GM21786 (cell line): ENCODE measurements at regions not wholly inside any gene's neighbourhood (a gene's known extent, or its start where the extent isn't known, plus 50 kb on each side); places are given as distances from the start of the nearest gene placed in this dataset.
"Not testable (repeated sequence)": the region's sequence is repeated elsewhere in the genome, so short reads cannot be mapped to it uniquely, and the experiment has no call there.

Source experiments
- ATAC-seq: cut with Tn5 transposase; IDR thresholded peaks from one replicate; pipeline ENCODE4 v1.9.1; 2021; ENCODE audit not compliant: unreplicated experiment

- no peak for ATAC-seq
These were observed 505.1 kb downstream of the LTN1 start for GRCh38 chr21:28487455-28488070.

- ATAC-seq: no peak
These were observed 507.2 kb downstream of the LTN1 start for GRCh38 chr21:28485301-28486022.

GRCh38 chr21:28483301-28484035 is 509.2 kb downstream of the LTN1 start:
- ATAC-seq: no peak

GRCh38 chr21:28482657-28483056 is 510.0 kb downstream of the LTN1 start:
- ATAC-seq: no peak

GRCh38 chr21:28480470-28480869 is 512.2 kb downstream of the LTN1 start:
- ATAC-seq: no peak

- ATAC-seq: no peak
These were observed 519.0 kb downstream of the LTN1 start for GRCh38 chr21:28473530-28474220.

GRCh38 chr21:28472543-28472942 is 520.1 kb downstream of the LTN1 start:
- ATAC-seq: not testable (repeated sequence)

- ATAC-seq: no peak
These were observed 527.7 kb downstream of the LTN1 start for GRCh38 chr21:28464988-28465387.

GRCh38 chr21:28464095-28464494 is 528.6 kb downstream of the LTN1 start:
- no peak for ATAC-seq

- ATAC-seq: no peak
These were observed 533.5 kb downstream of the LTN1 start for GRCh38 chr21:28459193-28459592.

- no peak for ATAC-seq
These were observed 534.2 kb downstream of the LTN1 start for GRCh38 chr21:28458446-28458845.

- ATAC-seq: no peak
These were observed 537.5 kb downstream of the LTN1 start for GRCh38 chr21:28455253-28455600.

GRCh38 chr21:28454564-28455252 is 538.0 kb downstream of the LTN1 start:
- no peak for ATAC-seq

- no peak for ATAC-seq
These were observed 545.2 kb downstream of the LTN1 start for GRCh38 chr21:28447462-28447861.

GRCh38 chr21:28445141-28445830 is 547.4 kb downstream of the LTN1 start:
- ATAC-seq: no peak

- no peak for ATAC-seq
These were observed 548.1 kb downstream of the LTN1 start for GRCh38 chr21:28444557-28444956.

- no peak for ATAC-seq
These were observed 548.6 kb downstream of the LTN1 start for GRCh38 chr21:28444111-28444510.

- ATAC-seq: no peak
These were observed 550.1 kb downstream of the LTN1 start for GRCh38 chr21:28442624-28443023.

- no peak for ATAC-seq
These were observed 550.6 kb downstream of the LTN1 start for GRCh38 chr21:28442085-28442484.

GRCh38 chr21:28439788-28440187 is 552.9 kb downstream of the LTN1 start:
- no peak for ATAC-seq
